ENCODE measurements at regions not wholly inside any gene's neighbourhood (a gene's known extent, or its start where the extent isn't known, plus 50 kb on each side); places are given as distances from the start of the nearest gene placed in this dataset.
"Not testable (repeated sequence)": the region's sequence is repeated elsewhere in the genome, so short reads cannot be mapped to it uniquely, and the experiment has no call there.

GRCh38 chr3:6452974-6453373 lies 407.9 kb upstream of the GRM7 start:
- TF ChIP-seq CTCF (IDR thresholded peaks at IDR 0.05; ENCODE audit: low read depth, low read length), result no peak
- no peak for DNase-seq
- Histone ChIP-seq H3K27me3 (no peaks in the 10 kb centered on the region), H3K4me3 (ENCODE audit: low read depth, low read length) (no peak overlapping the region), H3K36me3 (no peaks in the 10 kb centered on the region), H3K9me3 (no peaks in the 10 kb centered on the region), H3K4me1 (no peaks in the 10 kb centered on the region)

GRCh38 chr3:6455031-6455430 lies 405.9 kb upstream of the GRM7 start:
- Histone ChIP-seq H3K4me1 (no peaks in the 10 kb centered on the region), H3K4me3 (ENCODE audit: low read depth, low read length) (no peak overlapping the region), H3K27me3 (no peaks in the 10 kb centered on the region), H3K9me3 (no peaks in the 10 kb centered on the region), H3K36me3 (no peaks in the 10 kb centered on the region)
- no peak for TF ChIP-seq CTCF (IDR thresholded peaks at IDR 0.05; ENCODE audit: low read depth, low read length)
- no peak for DNase-seq

GRCh38 chr3:6467186-6467585 lies 393.7 kb upstream of the GRM7 start:
- H3K4me3 ChIP-seq (ENCODE audit: low read depth, low read length), result no peak overlapping the region
- TF ChIP-seq CTCF (IDR thresholded peaks at IDR 0.05; ENCODE audit: low read depth, low read length), result no peak
- no peaks in the 10 kb centered on the region for H3K27me3 ChIP-seq
- H3K36me3 ChIP-seq, result no peaks in the 10 kb centered on the region
- no peaks in the 10 kb centered on the region for H3K9me3 ChIP-seq
- no peaks in the 10 kb centered on the region for H3K4me1 ChIP-seq
- no peak for DNase-seq

- DNase-seq, result no peak
- H3K36me3 ChIP-seq, result no peaks in the 10 kb centered on the region
- H3K4me1 ChIP-seq, result no peaks in the 10 kb centered on the region
- no peak for TF ChIP-seq CTCF (IDR thresholded peaks at IDR 0.05; ENCODE audit: low read depth, low read length)
- no peaks in the 10 kb centered on the region for H3K9me3 ChIP-seq
- no peak overlapping the region for H3K4me3 ChIP-seq (ENCODE audit: low read depth, low read length)
- no peaks in the 10 kb centered on the region for H3K27me3 ChIP-seq
Measured at GRCh38 chr3:6468589-6468988, 392.3 kb upstream of the GRM7 start.

GRCh38 chr3:6471744-6472143 lies 389.2 kb upstream of the GRM7 start:
- no peaks in the 10 kb centered on the region for H3K36me3 ChIP-seq
- TF ChIP-seq CTCF (IDR thresholded peaks at IDR 0.05; ENCODE audit: low read depth, low read length), result no peak

GRCh38 chr3:6490487-6491327 lies 370.2 kb upstream of the GRM7 start:
- not testable (repeated sequence) for DNase-seq; H3K4me3 ChIP-seq (ENCODE audit: low read depth, low read length); H3K27me3 ChIP-seq; H3K9me3 ChIP-seq; H3K4me1 ChIP-seq; H3K36me3 ChIP-seq

More at GRCh38 chr3:6471744-6472143, 389.2 kb upstream of the GRM7 start:
- Histone ChIP-seq H3K27me3 (no peaks in the 10 kb centered on the region), H3K4me1 (no peaks in the 10 kb centered on the region), H3K9me3 (no peaks in the 10 kb centered on the region), H3K4me3 (ENCODE audit: low read depth, low read length) (no peak overlapping the region)
- DNase-seq, result no peak
